HG03139 (cell line): ENCODE measurements at regions not wholly inside any gene's neighbourhood (a gene's known extent, or its start where the extent isn't known, plus 50 kb on each side); places are given as distances from the start of the nearest gene placed in this dataset.

Source experiments
- ATAC-seq: cut with Tn5 transposase; IDR thresholded peaks from one replicate; pipeline ENCODE4 v1.9.1; 2021; ENCODE audit not compliant: unreplicated experiment

GRCh38 chr10:129078346-129078745, 388.7 kb upstream of the MGMT start:
- no peak for ATAC-seq

- ATAC-seq, result no peak
These were observed 388.3 kb upstream of the MGMT start for GRCh38 chr10:129078746-129079145.

- no peak for ATAC-seq
These were observed 387.3 kb upstream of the MGMT start for GRCh38 chr10:129079705-129080104.

- no peak for ATAC-seq
These were observed 381.2 kb upstream of the MGMT start for GRCh38 chr10:129085811-129086210.

- no peak for ATAC-seq
These were observed 377.7 kb upstream of the MGMT start for GRCh38 chr10:129089341-129089740.

- ATAC-seq, result no peak
These were observed 376.9 kb upstream of the MGMT start for GRCh38 chr10:129090165-129090564.

GRCh38 chr10:129090618-129091366, 376.2 kb upstream of the MGMT start:
- ATAC-seq, result no peak

GRCh38 chr10:129093641-129094040, 373.4 kb upstream of the MGMT start:
- no peak for ATAC-seq

- no peak for ATAC-seq
These were observed 372.8 kb upstream of the MGMT start for GRCh38 chr10:129094233-129094632.

- ATAC-seq, result no peak
These were observed 372.2 kb upstream of the MGMT start for GRCh38 chr10:129094861-129095260.

GRCh38 chr10:129095680-129096064, 371.4 kb upstream of the MGMT start:
- no peak for ATAC-seq

GRCh38 chr10:129096065-129096984, 370.7 kb upstream of the MGMT start:
- no peak for ATAC-seq

- no peak for ATAC-seq
These were observed 369.2 kb upstream of the MGMT start for GRCh38 chr10:129097776-129098330.

- no peak for ATAC-seq
These were observed 368.5 kb upstream of the MGMT start for GRCh38 chr10:129098517-129098916.

- ATAC-seq, result no peak
These were observed 367.6 kb upstream of the MGMT start for GRCh38 chr10:129099486-129099885.

- ATAC-seq, result no peak
These were observed 367.0 kb upstream of the MGMT start for GRCh38 chr10:129099992-129100391.

GRCh38 chr10:129101232-129101980, 365.6 kb upstream of the MGMT start:
- no peak for ATAC-seq

GRCh38 chr10:129102906-129103693, 363.9 kb upstream of the MGMT start:
- no peak for ATAC-seq

GRCh38 chr10:129104266-129105045, 362.6 kb upstream of the MGMT start:
- ATAC-seq, result no peak

GRCh38 chr10:129105266-129105665, 361.8 kb upstream of the MGMT start:
- no peak for ATAC-seq
